HG03432 (cell line): ENCODE measurements at regions not wholly inside any gene's neighbourhood (a gene's known extent, or its start where the extent isn't known, plus 50 kb on each side); places are given as distances from the start of the nearest gene placed in this dataset.
"Not testable (repeated sequence)": the region's sequence is repeated elsewhere in the genome, so short reads cannot be mapped to it uniquely, and the experiment has no call there.

Experiments
- ATAC-seq: cut with Tn5 transposase; IDR thresholded peaks from one replicate; pipeline ENCODE4 v1.9.1; 2021; ENCODE audit warnings: mild to moderate bottlenecking, moderate library complexity; ENCODE audit not compliant: unreplicated experiment

- no peak for ATAC-seq
Observed at GRCh38 chr2:56018267-56018666, 94.7 kb upstream of the EFEMP1 start.

- no peak for ATAC-seq
Observed at GRCh38 chr2:56021136-56021474, 97.5 kb upstream of the EFEMP1 start.

- ATAC-seq: no peak
Observed at GRCh38 chr2:56021579-56021978, 98.0 kb upstream of the EFEMP1 start.

- no peak for ATAC-seq
Observed at GRCh38 chr2:56025469-56026193, 102.0 kb upstream of the EFEMP1 start.

GRCh38 chr2:56026828-56027227 is 103.2 kb upstream of the EFEMP1 start:
- ATAC-seq: no peak

- ATAC-seq: no peak
Observed at GRCh38 chr2:56030062-56030461, 106.5 kb upstream of the EFEMP1 start.

GRCh38 chr2:56030901-56031300 is 107.3 kb upstream of the EFEMP1 start:
- no peak for ATAC-seq

GRCh38 chr2:56034258-56034657 is 110.7 kb upstream of the EFEMP1 start:
- ATAC-seq: no peak

- no peak for ATAC-seq
Observed at GRCh38 chr2:56040189-56040588, 116.6 kb upstream of the EFEMP1 start.

GRCh38 chr2:56040834-56041233 is 117.3 kb upstream of the EFEMP1 start:
- ATAC-seq: no peak

GRCh38 chr2:56047136-56047535 is 123.6 kb upstream of the EFEMP1 start:
- no peak for ATAC-seq

GRCh38 chr2:56049233-56049845 is 125.8 kb upstream of the EFEMP1 start:
- no peak for ATAC-seq

GRCh38 chr2:56053679-56054078 is 130.1 kb upstream of the EFEMP1 start:
- no peak for ATAC-seq

GRCh38 chr2:56055405-56055804 is 128.4 kb upstream of the CCDC85A start:
- no peak for ATAC-seq

- not testable (repeated sequence) for ATAC-seq
Observed at GRCh38 chr2:56061327-56061726, 122.5 kb upstream of the CCDC85A start.

- no peak for ATAC-seq
Observed at GRCh38 chr2:56068746-56069145, 115.0 kb upstream of the CCDC85A start.

- no peak for ATAC-seq
Observed at GRCh38 chr2:56077359-56077915, 106.4 kb upstream of the CCDC85A start.

GRCh38 chr2:56082665-56083064 is 101.1 kb upstream of the CCDC85A start:
- no peak for ATAC-seq

GRCh38 chr2:56084111-56084901 is 99.5 kb upstream of the CCDC85A start:
- no peak for ATAC-seq

- ATAC-seq: no peak
Observed at GRCh38 chr2:56086336-56086735, 97.5 kb upstream of the CCDC85A start.

GRCh38 chr2:56088411-56088810 is 95.4 kb upstream of the CCDC85A start:
- ATAC-seq: no peak

GRCh38 chr2:56089931-56090330 is 93.9 kb upstream of the CCDC85A start:
- ATAC-seq: no peak
